Fibroblast of the aortic adventitia (primary cell): ENCODE measurements at regions not wholly inside any gene's neighbourhood (a gene's known extent, or its start where the extent isn't known, plus 50 kb on each side); places are given as distances from the start of the nearest gene placed in this dataset.
"Not testable (repeated sequence)": the region's sequence is repeated elsewhere in the genome, so short reads cannot be mapped to it uniquely, and the experiment has no call there.

Source experiments
- DNase-seq: peaks from one replicate; pipeline ENCODE4 v3.0.0-alpha.2; 2010; ENCODE audit warnings: low read depth
- H3K4me3 ChIP-seq: 2 replicates; pipeline ENCODE4 v1.5.1; 2011; ENCODE audit warnings: low read depth, mild to moderate bottlenecking, control low read depth, low read length, moderate library complexity
- TF ChIP-seq, protein P1 (sequence below): IDR thresholded peaks from 2 replicates; pipeline ENCODE4 v1.5.1; 2011; ENCODE audit warnings: mild to moderate bottlenecking, low read length, control low read depth, inconsistent platforms; ENCODE audit not compliant: insufficient read depth

DNA sequence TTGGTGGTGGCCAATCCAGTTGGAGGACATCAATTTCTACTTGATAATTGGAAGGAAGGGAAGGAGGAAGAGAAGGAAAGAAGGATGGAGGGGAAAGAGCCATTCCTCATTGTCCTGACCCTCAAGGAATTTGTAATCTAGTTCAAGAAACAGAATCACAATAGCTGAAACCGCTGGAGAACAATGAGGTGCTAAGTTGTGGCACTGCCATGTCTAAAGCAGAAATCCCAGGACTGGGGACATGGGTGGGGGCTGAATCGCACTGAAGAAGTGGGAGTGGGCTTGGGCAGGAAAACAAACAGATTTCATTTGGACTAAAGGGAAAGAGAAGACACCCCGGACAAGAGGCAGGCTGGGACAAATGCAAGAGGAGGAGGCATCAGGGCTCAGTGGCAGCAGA, 183.6 kb downstream of the UACA start:
- TF ChIP-seq, protein P1, sequence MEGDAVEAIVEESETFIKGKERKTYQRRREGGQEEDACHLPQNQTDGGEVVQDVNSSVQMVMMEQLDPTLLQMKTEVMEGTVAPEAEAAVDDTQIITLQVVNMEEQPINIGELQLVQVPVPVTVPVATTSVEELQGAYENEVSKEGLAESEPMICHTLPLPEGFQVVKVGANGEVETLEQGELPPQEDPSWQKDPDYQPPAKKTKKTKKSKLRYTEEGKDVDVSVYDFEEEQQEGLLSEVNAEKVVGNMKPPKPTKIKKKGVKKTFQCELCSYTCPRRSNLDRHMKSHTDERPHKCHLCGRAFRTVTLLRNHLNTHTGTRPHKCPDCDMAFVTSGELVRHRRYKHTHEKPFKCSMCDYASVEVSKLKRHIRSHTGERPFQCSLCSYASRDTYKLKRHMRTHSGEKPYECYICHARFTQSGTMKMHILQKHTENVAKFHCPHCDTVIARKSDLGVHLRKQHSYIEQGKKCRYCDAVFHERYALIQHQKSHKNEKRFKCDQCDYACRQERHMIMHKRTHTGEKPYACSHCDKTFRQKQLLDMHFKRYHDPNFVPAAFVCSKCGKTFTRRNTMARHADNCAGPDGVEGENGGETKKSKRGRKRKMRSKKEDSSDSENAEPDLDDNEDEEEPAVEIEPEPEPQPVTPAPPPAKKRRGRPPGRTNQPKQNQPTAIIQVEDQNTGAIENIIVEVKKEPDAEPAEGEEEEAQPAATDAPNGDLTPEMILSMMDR, result no peak
- DNase-seq, result no peak
- no peak overlapping the region for H3K4me3 ChIP-seq

DNA sequence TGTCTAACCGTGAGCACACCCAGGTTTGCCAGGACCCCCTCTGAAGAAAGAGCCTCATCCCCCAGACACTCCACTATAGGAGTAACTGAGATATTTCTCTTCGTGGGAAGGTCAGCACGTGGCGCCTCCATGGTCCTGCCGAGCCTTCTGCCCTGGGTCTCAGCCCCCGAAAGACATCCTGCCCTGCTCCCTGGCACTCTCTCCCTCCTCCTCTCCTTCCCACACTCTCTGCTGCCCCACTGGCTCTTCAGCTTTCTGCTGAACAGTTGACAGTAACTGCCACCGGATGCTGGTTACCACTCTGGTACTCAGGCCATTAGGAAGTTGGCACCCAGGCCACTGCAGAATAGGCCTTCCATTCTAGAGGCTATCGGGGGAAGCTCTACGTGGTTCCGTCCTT, 185.2 kb downstream of the UACA start:
- H3K4me3 ChIP-seq, result no peak overlapping the region
- TF ChIP-seq, protein P1, result no peak
- no peak for DNase-seq

DNA sequence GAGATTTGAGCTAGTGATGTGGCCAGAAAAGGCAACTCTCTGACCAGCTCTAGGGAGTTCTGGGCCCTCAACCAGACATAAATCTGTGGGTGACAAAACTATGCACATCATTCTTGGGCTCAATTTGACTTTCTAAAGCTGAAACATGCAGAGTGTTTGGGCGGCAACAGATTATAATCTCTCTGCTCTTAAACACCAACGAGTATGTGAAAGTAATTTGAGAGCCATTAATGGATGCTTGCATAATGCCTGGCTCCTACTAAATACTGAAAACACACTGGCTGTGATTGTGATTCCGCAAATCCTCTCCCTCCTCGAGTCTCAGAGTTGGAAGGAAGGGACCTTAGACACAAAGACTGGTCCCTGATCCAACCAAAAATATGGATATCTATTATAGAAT, 186.7 kb downstream of the UACA start:
- no peak overlapping the region for H3K4me3 ChIP-seq
- TF ChIP-seq, protein P1, result no peak
- DNase-seq, result peak; percentile 49

DNA sequence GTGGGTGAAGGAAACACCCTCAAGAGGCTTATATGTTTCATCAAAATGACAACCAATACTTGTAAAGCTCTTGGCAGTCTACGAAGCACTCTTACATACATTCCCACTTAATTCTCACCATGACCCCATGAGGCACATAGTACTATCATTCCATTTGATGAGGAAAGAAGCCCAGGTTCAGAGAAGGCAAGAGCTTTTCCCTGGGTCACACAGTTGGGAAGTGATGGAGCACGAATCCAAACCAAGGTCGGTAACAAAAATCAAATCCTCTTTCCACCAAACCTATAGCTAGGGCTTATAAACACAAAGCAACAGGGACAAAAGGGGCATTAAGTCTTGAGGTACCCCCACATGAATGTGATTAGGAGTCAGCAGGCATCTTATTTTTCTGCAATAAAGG, 187.1 kb downstream of the UACA start:
- TF ChIP-seq, protein P1, result no peak
- DNase-seq, result no peak
- no peak overlapping the region for H3K4me3 ChIP-seq

DNA sequence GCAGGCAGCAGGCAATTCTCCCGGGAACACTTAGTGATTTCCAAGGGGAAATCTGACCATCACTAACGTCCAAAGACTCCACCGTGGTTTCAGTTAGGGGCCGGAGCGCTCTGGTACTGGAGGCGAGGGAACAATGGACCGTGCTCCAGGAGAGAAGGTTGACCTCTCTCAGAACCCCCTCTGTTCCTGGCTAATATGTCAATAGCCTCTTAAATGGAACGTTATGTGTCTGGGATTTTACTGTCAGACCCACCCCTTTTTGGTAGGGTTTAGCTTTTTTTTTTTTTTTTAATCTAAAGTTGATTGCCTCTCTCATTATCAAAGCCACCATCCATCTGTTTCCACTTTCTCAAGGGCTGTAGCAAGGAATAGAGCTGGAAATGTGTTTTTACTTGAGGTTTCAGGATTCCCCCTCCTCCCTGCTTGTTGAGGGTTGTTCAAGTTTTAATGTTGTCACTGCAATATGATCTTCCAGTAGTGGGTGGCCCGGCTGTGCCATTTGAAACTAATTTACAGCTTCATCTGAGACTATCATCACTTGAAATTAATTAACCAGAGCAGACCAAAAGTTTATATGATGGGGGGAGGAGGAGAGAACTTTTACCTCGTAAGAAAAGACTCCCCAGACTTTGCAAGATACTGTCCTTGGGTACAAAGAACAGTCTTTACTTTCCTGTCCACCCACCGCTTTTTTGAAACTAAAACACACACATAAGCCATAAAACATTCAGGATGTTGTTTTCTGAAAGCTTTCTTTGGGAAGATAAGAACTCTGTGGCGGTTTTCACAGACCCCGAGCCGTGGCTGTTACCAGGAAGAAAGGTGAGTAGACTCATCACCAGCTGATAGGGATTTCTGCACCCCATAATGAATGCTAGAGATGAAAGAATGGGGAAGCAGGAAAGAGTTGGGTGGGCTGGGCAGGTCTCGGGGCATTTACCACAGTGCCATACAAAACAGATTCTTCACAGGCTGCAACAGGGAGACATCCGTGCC, 187.8 kb downstream of the UACA start:
- H3K4me3 ChIP-seq, result peak overlapping the region; percentile 18
- DNase-seq, result peak; percentile 60
- TF ChIP-seq, protein P1, result no peak

DNA sequence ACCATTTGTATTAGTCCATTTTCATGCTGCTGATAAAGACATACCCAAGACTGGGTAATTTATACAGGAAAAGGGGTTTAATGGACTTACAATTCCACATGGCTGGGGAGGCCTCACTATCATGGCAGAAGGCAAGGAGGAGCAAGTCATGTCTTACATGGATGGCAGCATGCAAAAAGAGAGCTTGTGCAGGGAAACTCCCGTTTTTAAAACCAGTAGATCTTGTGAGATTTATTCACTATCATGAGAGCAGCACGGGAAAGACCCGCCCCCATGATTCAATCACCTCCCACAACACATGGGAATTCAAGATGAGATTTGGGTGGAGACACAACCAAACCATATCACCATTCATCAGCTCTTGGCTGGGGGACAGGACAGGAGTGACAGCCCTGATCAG, 189.0 kb downstream of the UACA start:
- DNase-seq, H3K4me3 ChIP-seq: not testable (repeated sequence)

DNA sequence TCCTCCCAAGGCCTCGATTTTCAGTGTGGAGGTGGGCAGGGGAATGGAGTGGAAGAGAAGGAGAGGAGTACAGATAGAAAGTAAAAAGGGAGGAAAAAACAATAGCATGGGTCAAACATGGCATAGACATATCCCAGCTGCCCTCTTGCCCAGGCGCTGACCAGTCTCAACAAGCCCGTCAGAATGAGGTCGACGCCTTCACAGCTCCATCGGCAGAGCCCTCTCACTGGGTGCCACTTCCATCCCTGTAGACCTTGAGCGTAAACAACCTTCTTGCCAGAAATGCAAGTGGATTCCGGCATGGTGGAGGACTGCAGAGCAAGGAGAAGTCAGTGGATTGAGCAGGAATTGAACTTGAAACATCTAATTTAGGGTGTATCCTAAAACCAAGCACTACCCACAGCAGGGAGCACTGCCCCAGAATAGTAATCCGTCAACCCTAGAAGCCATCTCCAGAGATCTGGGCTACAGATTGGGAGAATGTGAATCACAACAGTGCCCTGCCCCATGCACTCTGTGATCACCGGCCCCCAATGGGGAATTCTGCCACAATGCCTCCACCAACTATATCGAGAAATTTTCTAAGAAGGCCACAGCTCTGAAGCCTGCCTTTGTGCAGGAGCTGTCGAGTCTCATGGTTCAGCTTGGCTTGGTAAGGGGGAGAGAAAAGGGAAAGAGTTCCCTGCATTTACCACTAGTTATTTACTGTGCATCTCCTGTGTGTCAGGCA, 190.1 kb downstream of the UACA start:
- H3K4me3 ChIP-seq, result no peak overlapping the region
- TF ChIP-seq, protein P1, result no peak
- DNase-seq, result no peak
